ENCODE measurements at regions not wholly inside any gene's neighbourhood (a gene's known extent, or its start where the extent isn't known, plus 50 kb on each side); places are given as distances from the start of the nearest gene placed in this dataset.

DNA sequence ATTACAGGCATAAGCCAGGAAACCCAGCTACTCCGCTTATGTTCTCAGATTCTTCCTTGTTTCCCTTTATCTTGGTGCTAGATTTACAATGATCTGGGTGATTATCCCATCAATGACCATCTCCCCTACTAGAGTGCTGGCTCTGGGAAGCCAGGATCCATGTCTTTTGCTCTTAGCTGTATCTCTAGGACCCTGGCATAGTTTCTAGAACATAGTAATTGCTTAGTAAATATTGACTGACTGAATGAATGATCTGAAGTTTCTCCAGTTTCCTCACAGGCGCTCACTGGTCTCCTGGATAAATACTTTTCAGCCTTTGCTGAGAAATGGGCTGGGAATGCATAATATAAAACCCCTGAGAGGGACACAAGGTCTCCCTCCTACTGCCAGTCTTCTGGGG, 60.0 kb upstream of the KLF9 start:
- TF ChIP-seq, protein P1, sequence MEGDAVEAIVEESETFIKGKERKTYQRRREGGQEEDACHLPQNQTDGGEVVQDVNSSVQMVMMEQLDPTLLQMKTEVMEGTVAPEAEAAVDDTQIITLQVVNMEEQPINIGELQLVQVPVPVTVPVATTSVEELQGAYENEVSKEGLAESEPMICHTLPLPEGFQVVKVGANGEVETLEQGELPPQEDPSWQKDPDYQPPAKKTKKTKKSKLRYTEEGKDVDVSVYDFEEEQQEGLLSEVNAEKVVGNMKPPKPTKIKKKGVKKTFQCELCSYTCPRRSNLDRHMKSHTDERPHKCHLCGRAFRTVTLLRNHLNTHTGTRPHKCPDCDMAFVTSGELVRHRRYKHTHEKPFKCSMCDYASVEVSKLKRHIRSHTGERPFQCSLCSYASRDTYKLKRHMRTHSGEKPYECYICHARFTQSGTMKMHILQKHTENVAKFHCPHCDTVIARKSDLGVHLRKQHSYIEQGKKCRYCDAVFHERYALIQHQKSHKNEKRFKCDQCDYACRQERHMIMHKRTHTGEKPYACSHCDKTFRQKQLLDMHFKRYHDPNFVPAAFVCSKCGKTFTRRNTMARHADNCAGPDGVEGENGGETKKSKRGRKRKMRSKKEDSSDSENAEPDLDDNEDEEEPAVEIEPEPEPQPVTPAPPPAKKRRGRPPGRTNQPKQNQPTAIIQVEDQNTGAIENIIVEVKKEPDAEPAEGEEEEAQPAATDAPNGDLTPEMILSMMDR (tag by site-specific recombination; IDR thresholded peaks at IDR 0.05), result no peak
- no peak for TF ChIP-seq ZSCAN30 (tag by site-specific recombination; IDR thresholded peaks at IDR 0.05)
- TF ChIP-seq ZNF324 (tag by site-specific recombination; IDR thresholded peaks at IDR 0.05), result no peak
- no peak for TF ChIP-seq ZNF155 (tag by site-specific recombination; IDR thresholded peaks at IDR 0.05)
- no peak for TF ChIP-seq ZNF24 (tag by site-specific recombination; IDR thresholded peaks at IDR 0.05)
- TF ChIP-seq HOXD13 (CRISPR knock-in tag; IDR thresholded peaks at IDR 0.05; ENCODE audit: borderline replicate concordance), result no peak
- TF ChIP-seq OVOL3 (tag by site-specific recombination; IDR thresholded peaks at IDR 0.05), result no peak
- no peak for TF ChIP-seq ZFP41 (tag by site-specific recombination; IDR thresholded peaks at IDR 0.05; ENCODE audit: borderline replicate concordance)
- no peak for TF ChIP-seq ZNF19 (tag by site-specific recombination; IDR thresholded peaks at IDR 0.05; ENCODE audit: low read depth)
- TF ChIP-seq ZNF133 (tag by site-specific recombination; IDR thresholded peaks at IDR 0.05), result no peak
- no peak for TF ChIP-seq ZNF514 (tag by site-specific recombination; IDR thresholded peaks at IDR 0.05)
- TF ChIP-seq TCF7L2 (IDR thresholded peaks at IDR 0.05; ENCODE audit: borderline replicate concordance, low read depth, low read length), result no peak
- TF ChIP-seq WT1 (tag by site-specific recombination; IDR thresholded peaks at IDR 0.05), result no peak

Data from HEK293 (cell line).